ENCODE measurements at regions not wholly inside any gene's neighbourhood (a gene's known extent, or its start where the extent isn't known, plus 50 kb on each side); places are given as distances from the start of the nearest gene placed in this dataset.
"Not testable (repeated sequence)": the region's sequence is repeated elsewhere in the genome, so short reads cannot be mapped to it uniquely, and the experiment has no call there.

DNA sequence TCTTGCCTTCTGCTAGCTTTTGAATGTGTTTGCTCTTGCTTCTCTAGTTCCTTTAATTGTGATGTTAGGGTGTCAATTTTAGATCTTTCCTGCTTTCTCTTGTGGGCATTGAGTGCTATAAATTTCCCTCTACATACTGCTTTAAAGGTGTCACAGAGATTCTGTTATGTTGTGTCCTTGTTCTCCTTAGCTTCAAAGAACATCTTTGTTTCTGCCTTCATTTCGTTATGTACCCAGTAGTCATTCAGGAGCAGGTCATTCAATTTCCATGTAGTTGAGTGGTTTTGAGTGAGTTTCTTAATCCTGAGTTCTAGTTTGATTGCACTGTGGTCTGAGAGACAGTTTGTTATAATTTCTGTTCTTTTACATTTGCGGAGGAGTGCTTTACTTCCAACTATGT is 1639.2 kb upstream of the TMEFF2 start:
- TF ChIP-seq, protein P1, sequence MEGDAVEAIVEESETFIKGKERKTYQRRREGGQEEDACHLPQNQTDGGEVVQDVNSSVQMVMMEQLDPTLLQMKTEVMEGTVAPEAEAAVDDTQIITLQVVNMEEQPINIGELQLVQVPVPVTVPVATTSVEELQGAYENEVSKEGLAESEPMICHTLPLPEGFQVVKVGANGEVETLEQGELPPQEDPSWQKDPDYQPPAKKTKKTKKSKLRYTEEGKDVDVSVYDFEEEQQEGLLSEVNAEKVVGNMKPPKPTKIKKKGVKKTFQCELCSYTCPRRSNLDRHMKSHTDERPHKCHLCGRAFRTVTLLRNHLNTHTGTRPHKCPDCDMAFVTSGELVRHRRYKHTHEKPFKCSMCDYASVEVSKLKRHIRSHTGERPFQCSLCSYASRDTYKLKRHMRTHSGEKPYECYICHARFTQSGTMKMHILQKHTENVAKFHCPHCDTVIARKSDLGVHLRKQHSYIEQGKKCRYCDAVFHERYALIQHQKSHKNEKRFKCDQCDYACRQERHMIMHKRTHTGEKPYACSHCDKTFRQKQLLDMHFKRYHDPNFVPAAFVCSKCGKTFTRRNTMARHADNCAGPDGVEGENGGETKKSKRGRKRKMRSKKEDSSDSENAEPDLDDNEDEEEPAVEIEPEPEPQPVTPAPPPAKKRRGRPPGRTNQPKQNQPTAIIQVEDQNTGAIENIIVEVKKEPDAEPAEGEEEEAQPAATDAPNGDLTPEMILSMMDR (conservative IDR thresholded peaks at IDR 0.05; ENCODE audit: low read depth, low read length), result not testable (repeated sequence)
- not testable (repeated sequence) for TF ChIP-seq EZH2phosphoT487 (IDR thresholded peaks at IDR 0.05; ENCODE audit: borderline replicate concordance, low read length)
